B cell (primary cell): ENCODE measurements at regions not wholly inside any gene's neighbourhood (a gene's known extent, or its start where the extent isn't known, plus 50 kb on each side); places are given as distances from the start of the nearest gene placed in this dataset.

ENCODE experiments used
- CTCF ChIP-seq: fragments of 200-600 bp; IDR thresholded peaks from one replicate; pipeline ENCODE4 v1.8.0; 2022; ENCODE audit warnings: antibody characterized with exemption, mild to moderate bottlenecking
- EZH2 ChIP-seq: IDR thresholded peaks from 2 replicates; pipeline ENCODE4 v1.6.1; 2012; ENCODE audit warnings: borderline replicate concordance, low read depth, mild to moderate bottlenecking, moderate library complexity, low read length; ENCODE audit not compliant: insufficient read depth, poor library complexity, severe bottlenecking

- TF ChIP-seq CTCF (no peak), EZH2 (no peak)
Measured at GRCh38 chr2:84286878-84287277, 172.2 kb downstream of the SUCLG1 start.
